Right lobe of liver (tissue), 6 donors: ENCODE measurements at regions not wholly inside any gene's neighbourhood (a gene's known extent, or its start where the extent isn't known, plus 50 kb on each side); places are given as distances from the start of the nearest gene placed in this dataset.

ENCODE experiments used
- ATAC-seq, 4 donors: fragments of 200-7000 bp; cut with Tn5 transposase; one replicate each; pipeline ENCODE4 v1.9.1; 2020; ENCODE audit warnings: mild to moderate bottlenecking in 4 of 4, moderate library complexity in 4 of 4
- DNase-seq, 3 donors: peaks; one replicate each; pipeline ENCODE4 v3.0.0-alpha.2; 2020
- H3K27ac ChIP-seq, 3 donors: fragments of 200-600 bp; one replicate each; pipeline ENCODE4 v1.8.0; 2022
- H3K27me3 ChIP-seq, 2 donors: fragments of 200-600 bp; one replicate each; pipeline ENCODE4 v1.8.0; 2022
- H3K36me3 ChIP-seq, 4 donors: fragments of 200-600 bp; sonication (generic) in 1 of 4; one replicate each; pipeline versions ENCODE4 v1.5.1 to v1.8.0; 2017 to 2022; ENCODE audit warnings: control low read depth in 1 of 4
- H3K4me1 ChIP-seq, 4 donors: fragments of 200-600 bp; sonication (generic) in 1 of 4; one replicate each; pipeline versions ENCODE4 v1.5.1 to v1.8.0; 2017 to 2022; ENCODE audit warnings: control low read depth in 1 of 4
- H3K4me3 ChIP-seq, 3 donors: fragments of 200-600 bp; one replicate each; pipeline ENCODE4 v1.8.0; 2022
- H3K9me3 ChIP-seq, 4 donors: fragments of 200-600 bp; sonication (generic) in 1 of 4; one replicate each; pipeline versions ENCODE4 v1.5.1 to v1.8.0; 2017 to 2022; ENCODE audit warnings: control low read depth in 1 of 4
- CTCF ChIP-seq, 4 donors: fragments of 200-600 bp in 3 of 4; fragments of 450-650 bp in 1 of 4; IDR thresholded peaks; one replicate each; pipeline versions ENCODE4 v1.5.1 to v1.8.0; 2016 to 2022; ENCODE audit warnings: antibody characterized with exemption in 4 of 4, mild to moderate bottlenecking in 2 of 4
- POLR2A ChIP-seq: fragments of 450-650 bp; IDR thresholded peaks from one replicate; pipeline ENCODE4 v1.6.1; 2017; ENCODE audit warnings: antibody characterized with exemption, mild to moderate bottlenecking
- WGBS: methylation state at CpG from one replicate; pipeline ENCODE4 v1.1.6; 2018; ENCODE audit warnings: low coverage, low lambda C conversion rate; ENCODE audit not compliant: insufficient coverage; ENCODE audit errors: missing lambda C conversion rate; 5-methylcytosine and 5-hydroxymethylcytosine counted together
- intact Hi-C, 2 donors: fragments of 100-400 bp; cut with DNase I; formaldehyde crosslinking; loops; one replicate each; pipeline versions ENCODE4 v1.11.2 to v1.14.1; 2022
- donor health status: DM: no; HTN: yes; CAD: no.
- donor health status: DM: no; HTN: no; CAD: no.
- donor health status: DM: no; HTN: no; CAD: no.
- donor health status: DM: no; HTN: yes; CAD: no.
- donor health status: DM: no; HTN: yes; CAD: no.

DNA sequence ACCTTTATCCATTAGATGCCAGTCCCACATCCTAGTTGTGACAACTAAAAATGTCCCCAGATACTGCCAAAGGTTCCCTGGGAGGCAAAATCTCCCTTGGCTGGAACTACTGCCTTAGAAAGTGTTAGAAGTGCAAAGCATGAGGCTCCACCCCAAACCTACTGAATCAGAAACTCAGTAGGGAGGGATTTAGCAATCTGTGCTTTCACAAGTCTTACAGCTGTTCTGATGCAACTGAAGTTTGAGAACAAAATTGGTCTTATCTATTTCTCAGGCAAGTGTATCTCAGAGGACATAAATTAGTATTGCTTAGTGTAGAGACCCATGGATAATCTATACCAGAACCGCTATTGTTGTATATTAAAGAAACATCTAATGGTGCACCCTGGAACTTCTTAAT, 70.2 kb downstream of the CLDN1 start:
- no peak overlapping the region for H3K4me3 ChIP-seq
- no peaks in the 10 kb centered on the region for H3K27me3 ChIP-seq
- 64% methylated on average over 1 of the region's 1 CpG for WGBS
- H3K9me3 ChIP-seq: no peaks in the 10 kb centered on the region
- TF ChIP-seq CTCF (IDR thresholded peaks at IDR 0.05): no peak
- TF ChIP-seq POLR2A: no peak
- ATAC-seq: peak; percentile 87 to 94 (median 90)
- H3K4me1 ChIP-seq: peaks cover 0 to 3% (median 0%) of the 10 kb centered on the region in 4 donors
- no peak overlapping the region for H3K27ac ChIP-seq
- no peak for DNase-seq
- no peaks in the 10 kb centered on the region for H3K36me3 ChIP-seq
- intact Hi-C loops: no loop called here

DNA sequence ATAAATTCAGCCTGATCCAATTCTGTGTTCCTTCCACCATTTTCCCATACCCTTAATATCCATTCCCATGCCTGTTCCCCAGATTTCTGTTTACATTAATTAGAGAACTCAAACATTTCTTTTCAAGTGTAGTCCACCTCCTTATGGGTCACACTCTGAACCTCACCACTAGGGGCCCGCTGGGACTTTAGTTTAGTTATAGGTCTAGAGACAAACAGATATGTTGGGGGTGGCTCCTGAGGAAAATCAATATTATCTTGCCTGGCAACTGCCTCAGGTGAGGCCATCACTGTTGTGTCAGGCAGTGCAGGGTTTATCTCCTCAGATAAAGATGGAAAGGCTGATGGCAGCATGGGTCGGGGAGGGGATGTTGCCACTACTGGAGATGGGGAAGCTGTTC, 72.8 kb downstream of the CLDN1 start:
- peaks cover 0 to 3% (median 0%) of the 10 kb centered on the region in 4 donors for H3K4me1 ChIP-seq
- TF ChIP-seq POLR2A (no peak), CTCF (IDR thresholded peaks at IDR 0.05) (no peak)
- ATAC-seq: no peak
- 73% methylated on average over 1 of the region's 2 CpGs for WGBS
- no peak for DNase-seq
- no peak overlapping the region for H3K4me3 ChIP-seq
- H3K27ac ChIP-seq: no peak overlapping the region
- intact Hi-C loops: no loop called here
- H3K36me3 ChIP-seq: no peaks in the 10 kb centered on the region
- no peaks in the 10 kb centered on the region for H3K9me3 ChIP-seq
- no peaks in the 10 kb centered on the region for H3K27me3 ChIP-seq

- Histone ChIP-seq H3K4me3 (no peak overlapping the region), H3K27me3 (no peaks in the 10 kb centered on the region), H3K4me1 (no peaks in the 10 kb centered on the region), H3K36me3 (no peaks in the 10 kb centered on the region), H3K27ac (no peak overlapping the region), H3K9me3 (no peaks in the 10 kb centered on the region)
- ATAC-seq: no peak
- TF ChIP-seq POLR2A: no peak
- no peak for TF ChIP-seq CTCF (IDR thresholded peaks at IDR 0.05)
- DNase-seq: no peak
- WGBS: 65% methylated on average over 2 of the region's 2 CpGs
- intact Hi-C loops: no loop called here
Measured at GRCh38 chr3:190242147-190242546, 80.1 kb downstream of the CLDN1 start.

- no peaks in the 10 kb centered on the region for H3K4me1 ChIP-seq
- 72% methylated on average over 2 of the region's 2 CpGs for WGBS
- H3K36me3 ChIP-seq: no peaks in the 10 kb centered on the region
- ATAC-seq: no peak
- DNase-seq: no peak
- H3K9me3 ChIP-seq: no peaks in the 10 kb centered on the region
- no peak overlapping the region for H3K4me3 ChIP-seq
- intact Hi-C loops: no loop called here
- no peak overlapping the region for H3K27ac ChIP-seq
- H3K27me3 ChIP-seq: no peaks in the 10 kb centered on the region
- TF ChIP-seq POLR2A (no peak), CTCF (IDR thresholded peaks at IDR 0.05) (no peak)
Measured at GRCh38 chr3:190239325-190239724, 82.9 kb downstream of the CLDN1 start.

GRCh38 chr3:190238871-190239270, 83.4 kb downstream of the CLDN1 start:
- no peak for DNase-seq
- no peak overlapping the region for H3K27ac ChIP-seq
- intact Hi-C loops: no loop called here
- WGBS: no CpG with 5 or more reads among the region's 5 CpGs
- no peak for ATAC-seq
- TF ChIP-seq POLR2A (no peak), CTCF (IDR thresholded peaks at IDR 0.05) (no peak)
- H3K4me1 ChIP-seq: no peaks in the 10 kb centered on the region
- no peak overlapping the region for H3K4me3 ChIP-seq
- H3K27me3 ChIP-seq: no peaks in the 10 kb centered on the region
- H3K9me3 ChIP-seq: no peaks in the 10 kb centered on the region
- no peaks in the 10 kb centered on the region for H3K36me3 ChIP-seq
